Lower lobe of right lung (tissue), 2 donors: ENCODE measurements at regions not wholly inside any gene's neighbourhood (a gene's known extent, or its start where the extent isn't known, plus 50 kb on each side); places are given as distances from the start of the nearest gene placed in this dataset.

Source experiments
- ATAC-seq, 2 donors: fragments of 200-7000 bp; cut with Tn5 transposase; one replicate each; pipeline ENCODE4 v1.9.1; 2020 to 2022; ENCODE audit warnings: mild to moderate bottlenecking in 2 of 2, moderate library complexity in 2 of 2
- DNase-seq: peaks from one replicate; pipeline ENCODE4 v3.0.0-alpha.2; 2020
- H3K27ac ChIP-seq: fragments of 200-600 bp; one replicate; pipeline ENCODE4 v1.8.0; 2022
- H3K27me3 ChIP-seq: fragments of 200-600 bp; one replicate; pipeline ENCODE4 v1.8.0; 2022; ENCODE audit warnings: low read depth
- H3K36me3 ChIP-seq: fragments of 200-600 bp; one replicate; pipeline ENCODE4 v1.8.0; 2022; ENCODE audit warnings: mild to moderate bottlenecking
- H3K4me1 ChIP-seq: fragments of 200-600 bp; one replicate; pipeline ENCODE4 v1.8.0; 2022
- H3K4me3 ChIP-seq: fragments of 200-600 bp; one replicate; pipeline ENCODE4 v1.8.0; 2022; ENCODE audit warnings: mild to moderate bottlenecking
- H3K9me3 ChIP-seq: fragments of 200-600 bp; one replicate; pipeline ENCODE4 v1.8.0; 2022
- intact Hi-C: fragments of 100-400 bp; cut with DNase I; formaldehyde crosslinking; loops from one replicate; pipeline ENCODE4 v1.11.0; 2022
- TF ChIP-seq, protein P1 (sequence below): fragments of 200-600 bp; IDR thresholded peaks from one replicate; pipeline ENCODE4 v1.8.0; 2022; ENCODE audit warnings: antibody characterized with exemption, mild to moderate bottlenecking
- donor health status: DM: no; HTN: yes; CAD: no; lungs with severe emphysema.

DNA sequence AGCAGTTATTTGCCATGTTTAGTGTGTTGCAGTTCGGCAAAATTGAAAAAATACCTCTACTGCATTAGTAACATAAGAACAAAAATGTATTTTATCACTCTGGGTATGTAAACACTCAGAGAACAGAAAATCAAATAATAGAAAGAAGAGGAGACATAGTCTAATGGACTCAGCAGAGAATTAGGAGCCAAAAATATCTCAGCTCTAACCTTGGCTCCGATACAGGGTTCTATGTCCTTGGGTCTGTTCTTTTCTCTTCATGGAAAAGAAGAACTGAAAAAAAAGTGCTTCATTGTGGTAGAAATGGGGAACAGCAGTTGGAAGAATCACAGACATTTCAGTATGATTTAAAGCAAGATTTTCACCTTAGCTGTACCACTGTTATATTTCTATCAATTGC, 240.5 kb upstream of the CXXC4 start:
- ATAC-seq, result no peak
- Histone ChIP-seq H3K4me1 (no peaks in the 10 kb centered on the region), H3K4me3 (no peak overlapping the region), H3K36me3 (no peaks in the 10 kb centered on the region), H3K9me3 (no peaks in the 10 kb centered on the region), H3K27ac (no peak overlapping the region), H3K27me3 (no peaks in the 10 kb centered on the region)
- intact Hi-C loops, result no loop called here
- TF ChIP-seq, protein P1, sequence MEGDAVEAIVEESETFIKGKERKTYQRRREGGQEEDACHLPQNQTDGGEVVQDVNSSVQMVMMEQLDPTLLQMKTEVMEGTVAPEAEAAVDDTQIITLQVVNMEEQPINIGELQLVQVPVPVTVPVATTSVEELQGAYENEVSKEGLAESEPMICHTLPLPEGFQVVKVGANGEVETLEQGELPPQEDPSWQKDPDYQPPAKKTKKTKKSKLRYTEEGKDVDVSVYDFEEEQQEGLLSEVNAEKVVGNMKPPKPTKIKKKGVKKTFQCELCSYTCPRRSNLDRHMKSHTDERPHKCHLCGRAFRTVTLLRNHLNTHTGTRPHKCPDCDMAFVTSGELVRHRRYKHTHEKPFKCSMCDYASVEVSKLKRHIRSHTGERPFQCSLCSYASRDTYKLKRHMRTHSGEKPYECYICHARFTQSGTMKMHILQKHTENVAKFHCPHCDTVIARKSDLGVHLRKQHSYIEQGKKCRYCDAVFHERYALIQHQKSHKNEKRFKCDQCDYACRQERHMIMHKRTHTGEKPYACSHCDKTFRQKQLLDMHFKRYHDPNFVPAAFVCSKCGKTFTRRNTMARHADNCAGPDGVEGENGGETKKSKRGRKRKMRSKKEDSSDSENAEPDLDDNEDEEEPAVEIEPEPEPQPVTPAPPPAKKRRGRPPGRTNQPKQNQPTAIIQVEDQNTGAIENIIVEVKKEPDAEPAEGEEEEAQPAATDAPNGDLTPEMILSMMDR, result no peak
- no peak for DNase-seq

GRCh38 chr4:104740161-104740560, 245.5 kb upstream of the CXXC4 start:
- TF ChIP-seq, protein P1, result no peak
- H3K27ac ChIP-seq, result no peak overlapping the region
- ATAC-seq (no peak), DNase-seq (no peak)
- intact Hi-C loops, result no loop called here
- H3K4me1 ChIP-seq, result no peaks in the 10 kb centered on the region
- H3K36me3 ChIP-seq, result no peaks in the 10 kb centered on the region
- no peaks in the 10 kb centered on the region for H3K27me3 ChIP-seq
- no peaks in the 10 kb centered on the region for H3K9me3 ChIP-seq
- no peak overlapping the region for H3K4me3 ChIP-seq

- intact Hi-C loops, result no loop called here
- no peaks in the 10 kb centered on the region for H3K4me1 ChIP-seq
- H3K27ac ChIP-seq, result no peak overlapping the region
- no peak for DNase-seq
- no peak for ATAC-seq
- H3K27me3 ChIP-seq, result no peaks in the 10 kb centered on the region
- TF ChIP-seq, protein P1, result no peak
- no peak overlapping the region for H3K4me3 ChIP-seq
- H3K36me3 ChIP-seq, result no peaks in the 10 kb centered on the region
- H3K9me3 ChIP-seq, result no peaks in the 10 kb centered on the region
Observed at GRCh38 chr4:104743215-104743653, 248.5 kb upstream of the CXXC4 start.

- Histone ChIP-seq H3K4me3 (no peak overlapping the region), H3K9me3 (no peaks in the 10 kb centered on the region), H3K27me3 (no peaks in the 10 kb centered on the region), H3K36me3 (no peaks in the 10 kb centered on the region), H3K4me1 (no peaks in the 10 kb centered on the region), H3K27ac (no peak overlapping the region)
- DNase-seq, result no peak
- intact Hi-C loops, result no loop called here
- TF ChIP-seq, protein P1, result no peak
- no peak for ATAC-seq
Observed at GRCh38 chr4:104747635-104748034, 252.9 kb upstream of the CXXC4 start.

GRCh38 chr4:104749062-104749461, 254.4 kb upstream of the CXXC4 start:
- no peak for ATAC-seq

More at GRCh38 chr4:104749062-104749461, 254.4 kb upstream of the CXXC4 start:
- Histone ChIP-seq H3K4me3 (no peak overlapping the region), H3K9me3 (no peaks in the 10 kb centered on the region), H3K27ac (no peak overlapping the region), H3K36me3 (no peaks in the 10 kb centered on the region), H3K27me3 (no peaks in the 10 kb centered on the region), H3K4me1 (no peaks in the 10 kb centered on the region)
- TF ChIP-seq, protein P1, result no peak
- intact Hi-C loops, result no loop called here
- no peak for DNase-seq
